ENCODE measurements at regions not wholly inside any gene's neighbourhood (a gene's known extent, or its start where the extent isn't known, plus 50 kb on each side); places are given as distances from the start of the nearest gene placed in this dataset.

- intact Hi-C loops (cut with micrococcal nuclease): no loop called here
- no TSS peak for BruUV-seq (replicated peaks)
- no peaks in the 10 kb centered on the region for H3K27me3 ChIP-seq (ENCODE audit: low read length)
- H3K9ac ChIP-seq (ENCODE audit: low read length): no peak overlapping the region
- no peak overlapping the region for H3K27ac ChIP-seq (ENCODE audit: low read length)
- ChIA-PET POLR2A (ENCODE audit: unreplicated experiment) (interaction anchor here (0.7 kb wide), 1 partner anchor 20 kb away, joined by 3 read pairs; no protein-coding TSS in a partner anchor), CTCF (no interaction called here)
- H3F3A ChIP-seq (ENCODE audit: low read length, unreplicated experiment): no peaks in the 10 kb centered on the region
- H3K79me2 ChIP-seq (ENCODE audit: low read length): no peaks in the 10 kb centered on the region
- no peaks in the 10 kb centered on the region for H4K20me1 ChIP-seq (ENCODE audit: low read length)
- TF ChIP-seq EZH2phosphoT487 (IDR thresholded peaks at IDR 0.05; ENCODE audit: borderline replicate concordance, low read length) (no peak), EZH2 (IDR thresholded peaks at IDR 0.05; ENCODE audit: low read length, unreplicated experiment) (no peak), CTCF (conservative IDR thresholded peaks at IDR 0.05; ENCODE audit: low read depth, low read length) (no peak)
- DNase-seq (no peak), ATAC-seq (no peak)
- no peak overlapping the region for H3K4me2 ChIP-seq (ENCODE audit: low read length)
- H3K9me2 ChIP-seq (replicated peaks; ENCODE audit: low read length): no peaks in the 10 kb centered on the region
- H3K9me3 ChIP-seq (ENCODE audit: low read length): no peaks in the 10 kb centered on the region
- H3K4me1 ChIP-seq (ENCODE audit: insufficient read depth, low read length): no peaks in the 10 kb centered on the region; the same call in 1 of the 2 replicates
- no peaks in the 10 kb centered on the region for H3K36me3 ChIP-seq (ENCODE audit: low read depth, low read length)
- H2AFZ ChIP-seq (ENCODE audit: low read length): no peak overlapping the region
- H3K4me3 ChIP-seq (ENCODE audit: low read length): no peak overlapping the region
These were observed 67.1 kb upstream of the SLC38A4 start for GRCh38 chr12:46892887-46893286.

DNA sequence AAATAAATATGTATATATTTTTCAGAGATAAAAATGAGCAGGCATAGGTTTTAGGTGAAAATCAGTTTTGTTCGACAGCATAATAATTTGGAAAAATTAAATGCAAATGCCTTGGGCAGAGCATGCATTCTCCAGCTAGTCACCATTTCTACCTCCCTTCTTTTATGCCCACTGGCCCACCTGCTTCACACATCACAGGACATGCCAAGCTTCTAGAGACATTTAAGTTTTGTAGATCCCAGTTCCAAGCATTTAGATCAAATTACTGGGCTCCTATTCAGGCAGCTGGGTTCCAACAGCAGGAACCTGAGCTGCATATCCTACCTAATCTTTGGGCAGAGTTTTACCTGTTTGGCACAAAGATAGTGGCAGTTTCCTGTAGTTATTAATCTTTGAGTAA, 67.6 kb upstream of the SLC38A4 start:
- CTCF ChIA-PET: no interaction called here
- H3K9me3 ChIP-seq (ENCODE audit: low read length): no peaks in the 10 kb centered on the region
- no peak overlapping the region for H3K9ac ChIP-seq (ENCODE audit: low read length)
- no peak overlapping the region for H2AFZ ChIP-seq (ENCODE audit: low read length)
- ATAC-seq: no peak
- BruUV-seq (replicated peaks): no TSS peak
- H3K4me1 ChIP-seq (ENCODE audit: insufficient read depth, low read length): no peaks in the 10 kb centered on the region; the same call in 1 of the 2 replicates
- H3K79me2 ChIP-seq (ENCODE audit: low read length): no peaks in the 10 kb centered on the region
- no peaks in the 10 kb centered on the region for H3K27me3 ChIP-seq (ENCODE audit: low read length)
- no peak overlapping the region for H3K27ac ChIP-seq (ENCODE audit: low read length)
- H4K20me1 ChIP-seq (ENCODE audit: low read length): no peaks in the 10 kb centered on the region
- H3F3A ChIP-seq (ENCODE audit: low read length, unreplicated experiment): no peaks in the 10 kb centered on the region
- intact Hi-C loops (cut with micrococcal nuclease): no loop called here
- H3K4me3 ChIP-seq (ENCODE audit: low read length): no peak overlapping the region
- no peaks in the 10 kb centered on the region for H3K36me3 ChIP-seq (ENCODE audit: low read depth, low read length)
- TF ChIP-seq EZH2 (IDR thresholded peaks at IDR 0.05; ENCODE audit: low read length, unreplicated experiment) (no peak), CTCF (conservative IDR thresholded peaks at IDR 0.05; ENCODE audit: low read depth, low read length) (no peak), EZH2phosphoT487 (IDR thresholded peaks at IDR 0.05; ENCODE audit: borderline replicate concordance, low read length) (no peak)
- no peak overlapping the region for H3K4me2 ChIP-seq (ENCODE audit: low read length)
- H3K9me2 ChIP-seq (replicated peaks; ENCODE audit: low read length): no peaks in the 10 kb centered on the region
- POLR2A ChIA-PET (ENCODE audit: unreplicated experiment): no interaction called here
- DNase-seq: no peak

GRCh38 chr12:46895726-46896125, 69.9 kb upstream of the SLC38A4 start:
- H3K27ac ChIP-seq (ENCODE audit: low read length): no peak overlapping the region
- H3K4me3 ChIP-seq (ENCODE audit: low read length): no peak overlapping the region
- H3K9me3 ChIP-seq (ENCODE audit: low read length): no peaks in the 10 kb centered on the region
- no TSS peak for BruUV-seq (replicated peaks)
- no peaks in the 10 kb centered on the region for H3K27me3 ChIP-seq (ENCODE audit: low read length)
- H3K36me3 ChIP-seq (ENCODE audit: low read depth, low read length): no peaks in the 10 kb centered on the region
- H3K4me1 ChIP-seq (ENCODE audit: insufficient read depth, low read length): no peaks in the 10 kb centered on the region; the same call in 1 of the 2 replicates
- TF ChIP-seq EZH2 (IDR thresholded peaks at IDR 0.05; ENCODE audit: low read length, unreplicated experiment): no peak
- TF ChIP-seq EZH2phosphoT487 (IDR thresholded peaks at IDR 0.05; ENCODE audit: borderline replicate concordance, low read length): no peak
- no peak for TF ChIP-seq CTCF (conservative IDR thresholded peaks at IDR 0.05; ENCODE audit: low read depth, low read length)
- POLR2A ChIA-PET (ENCODE audit: unreplicated experiment): no interaction called here
- DNase-seq (no peak), ATAC-seq (no peak)
- H3K9ac ChIP-seq (ENCODE audit: low read length): no peak overlapping the region
- H3K9me2 ChIP-seq (replicated peaks; ENCODE audit: low read length): no peaks in the 10 kb centered on the region
- H2AFZ ChIP-seq (ENCODE audit: low read length): no peak overlapping the region
- H3F3A ChIP-seq (ENCODE audit: low read length, unreplicated experiment): no peaks in the 10 kb centered on the region
- CTCF ChIA-PET: no interaction called here
- intact Hi-C loops (cut with micrococcal nuclease): no loop called here
- H3K79me2 ChIP-seq (ENCODE audit: low read length): no peaks in the 10 kb centered on the region
- H3K4me2 ChIP-seq (ENCODE audit: low read length): no peak overlapping the region
- no peaks in the 10 kb centered on the region for H4K20me1 ChIP-seq (ENCODE audit: low read length)

All from PC-3 (cell line).